Activated CD4-positive, alpha-beta T cell treated with anti-CD3 and anti-CD28 coated beads for 36 hours (primary cell): ENCODE measurements at regions not wholly inside any gene's neighbourhood (a gene's known extent, or its start where the extent isn't known, plus 50 kb on each side); places are given as distances from the start of the nearest gene placed in this dataset.
"Not testable (repeated sequence)": the region's sequence is repeated elsewhere in the genome, so short reads cannot be mapped to it uniquely, and the experiment has no call there.

Experiments used
- ATAC-seq: fragments of 200-7000 bp; cut with Tn5 transposase; one replicate; pipeline ENCODE4 v1.10.0; 2021; ENCODE audit warnings: mild to moderate bottlenecking, moderate library complexity
- CTCF ChIA-PET: fragments of 350-600 bp; sonication (Branson Sonifier 250); formaldehyde crosslinking; loops from one replicate; lab custom pipeline; 2021; ENCODE audit warnings: antibody characterized with exemption; lab: Charles Lee
- POLR2A ChIA-PET: fragments of 350-600 bp; sonication (Branson Sonifier 250); formaldehyde crosslinking; loops from one replicate; lab custom pipeline; 2021; ENCODE audit warnings: antibody characterized with exemption, inconsistent platforms; lab: Charles Lee
- DNase-seq: peaks from one replicate; pipeline ENCODE4 v3.0.0-alpha.2; 2020
- H3K27ac Mint-ChIP-seq: one replicate; pipeline ENCODE4 v1.8.0; 2021; ENCODE audit warnings: mixed read lengths
- H3K27me3 Mint-ChIP-seq: one replicate; pipeline ENCODE4 v1.8.0; 2021; ENCODE audit warnings: mixed read lengths
- H3K36me3 Mint-ChIP-seq: one replicate; pipeline ENCODE4 v1.8.0; 2021; ENCODE audit warnings: low read depth, mixed read lengths
- H3K4me1 Mint-ChIP-seq: one replicate; pipeline ENCODE4 v1.8.0; 2021; ENCODE audit warnings: mixed read lengths
- H3K4me3 Mint-ChIP-seq: one replicate; pipeline ENCODE4 v1.8.0; 2021; ENCODE audit warnings: mild to moderate bottlenecking, moderate library complexity, mixed read lengths
- H3K9me3 Mint-ChIP-seq: one replicate; pipeline ENCODE4 v1.8.0; 2021; ENCODE audit warnings: low read depth, mixed read lengths
- intact Hi-C, 2 experiments: fragments of 100-400 bp; cut with DNase I in 1 of 2; cut with micrococcal nuclease in 1 of 2; formaldehyde crosslinking; loops; one replicate each; pipeline versions ENCODE4 v1.14.2 to v1.15.1; 2022 to 2024; cut with DNase I, micrococcal nuclease

DNA sequence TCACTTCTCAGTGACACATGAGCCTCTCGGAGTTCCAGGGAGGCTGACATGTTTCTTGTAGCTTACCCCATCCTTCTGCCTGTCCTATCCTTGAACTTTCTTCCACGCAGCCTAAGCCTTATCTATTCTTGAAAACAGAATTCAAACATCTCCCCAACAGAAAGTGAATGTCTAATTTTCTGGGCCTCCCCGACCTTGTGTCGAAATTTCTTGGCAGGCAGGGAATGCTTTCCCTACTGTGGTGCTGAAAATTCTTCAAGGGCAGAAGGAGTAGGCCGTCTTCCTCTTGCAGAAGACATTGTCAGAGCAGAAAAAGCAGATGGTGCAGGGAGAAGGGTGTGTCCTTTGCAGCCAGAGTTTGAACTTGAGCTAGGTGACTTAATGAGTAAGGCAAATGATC lies 63.0 kb upstream of the TCL1B start:
- no peaks in the 10 kb centered on the region for H3K36me3 Mint-ChIP-seq
- no peak overlapping the region for H3K4me3 Mint-ChIP-seq
- H3K27me3 Mint-ChIP-seq = peaks cover 8% of the 10 kb centered on the region
- no peak for ATAC-seq
- POLR2A ChIA-PET = no interaction called here
- peaks cover 2% of the 10 kb centered on the region for H3K9me3 Mint-ChIP-seq
- no peak overlapping the region for H3K27ac Mint-ChIP-seq
- no peak for DNase-seq
- intact Hi-C loops = no loop called here
- H3K4me1 Mint-ChIP-seq = no peaks in the 10 kb centered on the region
- CTCF ChIA-PET = interaction anchor here (0.7 kb wide), 2 partner anchors 58 to 426 kb away, joined by 3 read pairs; no protein-coding TSS in a partner anchor

GRCh38 chr14:95625710-95626109 lies 60.5 kb upstream of the TCL1B start:
- H3K36me3 Mint-ChIP-seq, POLR2A ChIA-PET, intact Hi-C loops, H3K27ac Mint-ChIP-seq, H3K4me1 Mint-ChIP-seq, ATAC-seq, DNase-seq, H3K27me3 Mint-ChIP-seq, H3K9me3 Mint-ChIP-seq, H3K4me3 Mint-ChIP-seq: not testable (repeated sequence)
- CTCF ChIA-PET = interaction anchor here (0.6 to 0.7 kb wide), 2 partner anchors 9 to 23 kb away, joined by 3 read pairs; no protein-coding TSS in a partner anchor

GRCh38 chr14:95635051-95635450 lies 51.2 kb upstream of the TCL1B start:
- Mint-ChIP-seq H3K9me3 (peaks cover 6% of the 10 kb centered on the region), H3K4me3 (no peak overlapping the region), H3K4me1 (no peaks in the 10 kb centered on the region), H3K36me3 (no peaks in the 10 kb centered on the region), H3K27ac (no peak overlapping the region), H3K27me3 (peaks cover 19% of the 10 kb centered on the region)
- ChIA-PET CTCF (no interaction called here), POLR2A (no interaction called here)
- DNase-seq (no peak), ATAC-seq (no peak)
- intact Hi-C loops = no loop called here
